Endothelial cell of umbilical vein (primary cell): ENCODE measurements at regions not wholly inside any gene's neighbourhood (a gene's known extent, or its start where the extent isn't known, plus 50 kb on each side); places are given as distances from the start of the nearest gene placed in this dataset.

Source experiments
- BruUV-seq: library from RNA; stranded (reverse); fragments of 400-500 nt; replicated peaks from 2 replicates; lab custom pipeline; 2021; lab: Mats Ljungman, UMichigan
- CTCF ChIA-PET: fragments of 300-600, 350-600 bp; sonication (Branson Sonifier 250); formaldehyde crosslinking; loops from one replicate; lab custom pipeline; 2021; ENCODE audit warnings: antibody characterized with exemption, inconsistent platforms; lab: Charles Lee
- POLR2A ChIA-PET: fragments of 300-600, 350-600 bp; sonication (Branson Sonifier 250); formaldehyde crosslinking; loops from one replicate; lab custom pipeline; 2021; ENCODE audit warnings: antibody characterized with exemption, inconsistent platforms; lab: Charles Lee
- DNase-seq: peaks from one replicate; pipeline ENCODE4 v3.0.0-alpha.2; 2011; ENCODE audit warnings: low read depth, low spot score
- FAIRE-seq: peaks from 2 replicates; lab custom pipeline; 2011; peaks lifted over from hg19 to GRCh38; lab: Jason Lieb, UNC
- H2AFZ ChIP-seq: 2 replicates; pipeline ENCODE4 v1.6.0; 2012; ENCODE audit warnings: low read depth, low read length, control low read depth, inconsistent platforms
- H3K27ac ChIP-seq: 2 replicates; pipeline ENCODE4 v1.5.1; 2011; ENCODE audit warnings: low read depth, mild to moderate bottlenecking, control low read depth, low read length, moderate library complexity; ENCODE audit not compliant: insufficient read depth
- H3K27me3 ChIP-seq, 2 experiments: 2 replicates each; pipeline versions ENCODE4 v1.6.0 to v1.6.1; 2011; ENCODE audit warnings: low read length in 2 of 2, mixed read lengths in 1 of 2; ENCODE audit not compliant: control insufficient read depth in 2 of 2, insufficient read depth in 2 of 2
- H3K36me3 ChIP-seq, 2 experiments: 2 replicates in 1 of 2; 3 replicates in 1 of 2; pipeline ENCODE4 v1.5.1; 2011; ENCODE audit warnings: low read length in 2 of 2, mild to moderate bottlenecking in 1 of 2, moderate library complexity in 1 of 2; ENCODE audit not compliant: control insufficient read depth in 2 of 2, insufficient read depth in 2 of 2; ENCODE audit errors: extremely low read depth in 1 of 2
- H3K4me1 ChIP-seq: 3 replicates; pipeline ENCODE4 v1.5.1; 2011; ENCODE audit warnings: mild to moderate bottlenecking, low read length; ENCODE audit not compliant: control insufficient read depth, insufficient read depth; ENCODE audit errors: extremely low read depth
- H3K4me2 ChIP-seq: 2 replicates; pipeline ENCODE4 v1.6.1; 2011; ENCODE audit warnings: low read length, control low read depth, mixed read lengths; ENCODE audit not compliant: insufficient read depth
- H3K4me3 ChIP-seq, 3 experiments: fragments of 200-600 bp in 1 of 3; sonication (generic), shearing (Covaris generic) in 1 of 3; replicated peaks in 1 of 3; 2 replicates each; pipeline ENCODE4 v1.5.1; 2011 to 2016; ENCODE audit warnings: control low read depth in 3 of 3, low read length in 3 of 3, mild to moderate bottlenecking in 2 of 3, inconsistent platforms in 1 of 3, low read depth in 1 of 3, moderate library complexity in 1 of 3; ENCODE audit not compliant: insufficient read depth in 1 of 3
- H3K79me2 ChIP-seq: 2 replicates; pipeline ENCODE4 v1.6.0; 2012; ENCODE audit warnings: low read length, inconsistent platforms; ENCODE audit not compliant: control insufficient read depth, insufficient read depth
- H3K9ac ChIP-seq: replicated peaks from 2 replicates; pipeline ENCODE3; 2011; ENCODE audit warnings: low read length, control low read depth; ENCODE audit not compliant: insufficient read depth; ENCODE audit errors: extremely low read depth
- H3K9me1 ChIP-seq: replicated peaks from 3 replicates; pipeline ENCODE4 v1.6.0; 2011; ENCODE audit warnings: mild to moderate bottlenecking, low read length; ENCODE audit not compliant: control insufficient read depth, insufficient read depth; ENCODE audit errors: extremely low read depth
- H3K9me3 ChIP-seq: replicated peaks from 2 replicates; pipeline ENCODE4 v1.5.1; 2012; ENCODE audit warnings: low read length, inconsistent platforms; ENCODE audit not compliant: control insufficient read depth, insufficient read depth
- H4K20me1 ChIP-seq: replicated peaks from 2 replicates; pipeline ENCODE3; 2011; ENCODE audit warnings: mild to moderate bottlenecking, low read length; ENCODE audit not compliant: control insufficient read depth, insufficient read depth; ENCODE audit errors: extremely low read depth
- EZH2 ChIP-seq: IDR thresholded peaks from 2 replicates; pipeline ENCODE4 v1.6.1; 2012; ENCODE audit warnings: borderline replicate concordance, low read depth, mild to moderate bottlenecking, moderate library complexity, low read length, inconsistent platforms; ENCODE audit not compliant: severe bottlenecking
- FOS ChIP-seq: IDR thresholded peaks from 2 replicates; pipeline ENCODE4 v1.6.1; 2011; ENCODE audit warnings: mild to moderate bottlenecking, low read length, moderate library complexity, borderline replicate concordance; ENCODE audit not compliant: insufficient read depth
- GATA2 ChIP-seq: IDR thresholded peaks from 2 replicates; pipeline ENCODE4 v1.7.0; 2011; ENCODE audit warnings: low read depth, mild to moderate bottlenecking, moderate library complexity, mixed read lengths, low read length; ENCODE audit not compliant: insufficient read length, insufficient read depth
- JUN ChIP-seq: IDR thresholded peaks from 2 replicates; pipeline ENCODE4 v1.6.1; 2011; ENCODE audit warnings: borderline replicate concordance, low read depth; ENCODE audit not compliant: insufficient read length, insufficient read depth
- MYC ChIP-seq: IDR thresholded peaks from one replicate; pipeline ENCODE4 v1.6.1; 2011; ENCODE audit warnings: mild to moderate bottlenecking, low read depth, low read length
- POLR2A ChIP-seq: IDR thresholded peaks from 2 replicates; pipeline ENCODE4 v1.6.1; 2012; ENCODE audit warnings: low read depth, mild to moderate bottlenecking, control low read depth, low read length
- POLR2AphosphoS5 ChIP-seq: IDR thresholded peaks from 2 replicates; pipeline ENCODE4 v1.6.1; 2012; ENCODE audit warnings: low read depth, mild to moderate bottlenecking, control low read depth, low read length, moderate library complexity; ENCODE audit not compliant: insufficient read depth
- dilution Hi-C: fragments of 300-500 bp; cut with MboI; formaldehyde crosslinking; loops from one replicate; pipeline ENCODE4 v1.15.0; 2019; ENCODE audit warnings: low sequenced_read_pairs; ENCODE audit not compliant: extremely low pct_ligation_motif_present
- intact Hi-C: fragments of 100-400 bp; cut with micrococcal nuclease; formaldehyde crosslinking; loops from one replicate; pipeline ENCODE4 v1.10.0; 2022
- TF ChIP-seq, protein P1 (sequence below): IDR thresholded peaks from 2 replicates; pipeline ENCODE4 v1.6.1; 2011; ENCODE audit not compliant: insufficient read depth, insufficient read length
- TF ChIP-seq, protein P2 (sequence below), 2 donors: IDR thresholded peaks; 1 replicate in 1 of 2; 2 replicates in 1 of 2; pipeline ENCODE4 v1.5.1; 2011; ENCODE audit warnings: low read length in 2 of 2, mild to moderate bottlenecking in 2 of 2, moderate library complexity in 2 of 2, control low read depth in 1 of 2, inconsistent platforms in 1 of 2, low read depth in 1 of 2; ENCODE audit not compliant: insufficient read depth in 1 of 2; ENCODE audit errors: extremely low read depth in 1 of 2

DNA sequence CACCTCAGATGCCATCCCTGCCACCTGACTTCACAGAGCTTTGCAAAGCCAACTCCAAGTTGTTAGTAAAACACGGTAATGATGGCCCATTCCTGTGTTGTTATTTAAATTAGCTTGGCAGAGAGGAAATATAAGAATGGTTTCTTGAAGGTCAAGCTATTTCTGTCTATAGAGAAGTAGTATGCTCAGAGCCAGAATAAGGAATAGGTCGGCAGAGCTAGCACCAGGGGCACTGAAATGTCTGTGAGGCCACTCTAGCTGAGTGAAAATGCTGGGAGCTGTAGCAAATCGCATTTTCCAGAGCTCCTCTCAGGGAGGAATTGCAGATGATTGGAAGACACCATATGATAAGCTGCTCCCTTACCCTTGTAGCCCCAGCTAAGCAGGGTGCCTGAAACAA lies 615.4 kb upstream of the NR3C2 start:
- ChIA-PET POLR2A (no interaction called here), CTCF (no interaction called here)
- H3K4me3 ChIP-seq, result no peak overlapping the region
- FAIRE-seq (no peak), DNase-seq (no peak)
- TF ChIP-seq MYC (no peak), POLR2A (no peak), GATA2 (no peak), EZH2 (no peak), JUN (no peak), FOS (no peak), POLR2AphosphoS5 (no peak)
- TF ChIP-seq, protein P1, sequence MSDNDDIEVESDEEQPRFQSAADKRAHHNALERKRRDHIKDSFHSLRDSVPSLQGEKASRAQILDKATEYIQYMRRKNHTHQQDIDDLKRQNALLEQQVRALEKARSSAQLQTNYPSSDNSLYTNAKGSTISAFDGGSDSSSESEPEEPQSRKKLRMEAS, result no peak
- TF ChIP-seq, protein P2, sequence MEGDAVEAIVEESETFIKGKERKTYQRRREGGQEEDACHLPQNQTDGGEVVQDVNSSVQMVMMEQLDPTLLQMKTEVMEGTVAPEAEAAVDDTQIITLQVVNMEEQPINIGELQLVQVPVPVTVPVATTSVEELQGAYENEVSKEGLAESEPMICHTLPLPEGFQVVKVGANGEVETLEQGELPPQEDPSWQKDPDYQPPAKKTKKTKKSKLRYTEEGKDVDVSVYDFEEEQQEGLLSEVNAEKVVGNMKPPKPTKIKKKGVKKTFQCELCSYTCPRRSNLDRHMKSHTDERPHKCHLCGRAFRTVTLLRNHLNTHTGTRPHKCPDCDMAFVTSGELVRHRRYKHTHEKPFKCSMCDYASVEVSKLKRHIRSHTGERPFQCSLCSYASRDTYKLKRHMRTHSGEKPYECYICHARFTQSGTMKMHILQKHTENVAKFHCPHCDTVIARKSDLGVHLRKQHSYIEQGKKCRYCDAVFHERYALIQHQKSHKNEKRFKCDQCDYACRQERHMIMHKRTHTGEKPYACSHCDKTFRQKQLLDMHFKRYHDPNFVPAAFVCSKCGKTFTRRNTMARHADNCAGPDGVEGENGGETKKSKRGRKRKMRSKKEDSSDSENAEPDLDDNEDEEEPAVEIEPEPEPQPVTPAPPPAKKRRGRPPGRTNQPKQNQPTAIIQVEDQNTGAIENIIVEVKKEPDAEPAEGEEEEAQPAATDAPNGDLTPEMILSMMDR (IDR thresholded peaks at IDR 0.05; ENCODE audit: extremely low read depth in 1 of 2, insufficient read depth in 1 of 2, low read depth in 1 of 2, low read length in 2 of 2), result no peak
- H3K9me1 ChIP-seq, result no peaks in the 10 kb centered on the region
- H3K27ac ChIP-seq, result no peak overlapping the region
- H3K9me3 ChIP-seq, result no peaks in the 10 kb centered on the region
- BruUV-seq, result no TSS peak
- H3K36me3 ChIP-seq, result no peaks in the 10 kb centered on the region
- H3K27me3 ChIP-seq, result peaks cover 0 to 2% of the 10 kb centered on the region in 2 experiments
- H2AFZ ChIP-seq, result no peak overlapping the region
- H3K4me1 ChIP-seq, result no peaks in the 10 kb centered on the region
- dilution Hi-C loops, result no loop called here
- no peaks in the 10 kb centered on the region for H4K20me1 ChIP-seq
- H3K4me2 ChIP-seq, result no peak overlapping the region
- H3K9ac ChIP-seq, result no peak overlapping the region
- intact Hi-C loops, result no loop called here
- H3K79me2 ChIP-seq, result no peaks in the 10 kb centered on the region
